AML-193 (cell line): ENCODE measurements at regions not wholly inside any gene's neighbourhood (a gene's known extent, or its start where the extent isn't known, plus 50 kb on each side); places are given as distances from the start of the nearest gene placed in this dataset.
"Not testable (repeated sequence)": the region's sequence is repeated elsewhere in the genome, so short reads cannot be mapped to it uniquely, and the experiment has no call there.

Experiments used
- DNase-seq, 2 experiments: peaks; one replicate each; lab custom pipeline; 2025; lab: John Stamatoyannopoulos, UW

DNA sequence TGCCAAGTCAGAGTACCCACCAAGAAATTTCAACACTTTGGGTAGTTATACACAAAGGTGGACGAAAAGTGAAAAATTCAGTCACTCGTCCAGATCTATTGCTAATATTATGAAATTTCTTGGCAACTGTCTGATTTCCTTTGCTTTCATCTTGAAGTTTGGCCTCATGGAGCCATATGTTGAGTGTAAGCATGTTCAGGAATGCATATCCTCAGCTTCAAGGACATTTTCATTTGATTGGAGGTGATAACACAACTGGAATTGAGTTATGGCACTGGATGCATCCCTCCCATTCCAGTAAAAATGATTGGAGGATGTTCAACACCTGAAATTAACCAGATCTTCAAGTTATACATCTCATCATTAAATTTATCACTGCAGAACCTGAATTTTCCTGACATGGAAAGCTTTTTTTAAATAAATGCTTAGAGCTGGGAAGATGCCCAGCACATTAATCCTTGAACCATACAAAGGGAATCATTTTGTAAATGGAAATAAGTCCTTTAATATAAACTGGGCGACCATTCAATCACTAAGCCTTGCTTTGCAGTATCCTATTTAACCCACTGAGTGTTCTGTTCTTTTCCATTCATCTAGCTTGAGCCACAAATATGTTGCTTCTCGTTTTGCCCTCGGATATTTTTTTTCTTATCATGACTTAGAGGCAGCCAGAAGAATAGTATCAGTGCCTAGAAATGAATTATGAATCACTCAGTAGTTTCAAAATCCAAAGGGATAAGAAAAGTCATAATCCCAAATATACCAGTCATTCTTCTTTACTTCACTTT, 273.7 kb upstream of the PIK3R1 start:
- no peak for DNase-seq

DNA sequence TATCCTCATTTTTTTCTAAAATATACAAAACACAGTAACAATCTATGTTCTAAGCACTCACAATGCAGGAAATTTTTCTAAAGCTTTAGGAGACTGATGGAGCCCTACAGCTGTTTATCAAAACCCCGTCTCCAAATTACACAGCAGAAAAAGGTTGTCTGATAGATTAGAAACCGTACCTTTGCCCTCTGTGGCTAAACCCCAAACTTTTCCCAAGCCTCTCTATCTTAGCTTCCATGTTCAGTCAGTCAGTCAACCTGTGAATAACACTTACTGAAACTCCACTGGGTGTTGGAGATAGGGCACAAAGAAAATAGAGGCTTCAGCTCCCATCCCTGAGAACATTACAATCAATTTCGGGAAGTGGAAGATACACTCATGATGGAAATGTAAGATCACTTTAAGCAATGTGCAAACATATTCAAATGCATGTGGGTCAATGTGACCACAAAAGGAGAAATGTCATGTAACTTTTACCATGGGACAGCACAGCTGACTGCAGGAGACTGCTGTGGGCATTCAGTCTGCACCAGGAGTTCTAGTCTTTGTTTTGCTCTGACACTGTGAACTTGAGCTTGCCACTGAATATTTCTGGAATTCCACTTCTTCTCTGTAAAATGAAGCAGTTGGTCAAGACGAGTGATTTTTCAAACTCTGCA, 279.5 kb upstream of the PIK3R1 start:
- DNase-seq, result no peak

GRCh38 chr5:67934976-67935375, 280.6 kb upstream of the PIK3R1 start:
- DNase-seq, result no peak

GRCh38 chr5:67925511-67925910, 290.0 kb upstream of the PIK3R1 start:
- no peak for DNase-seq

- no peak for DNase-seq
These were observed 294.5 kb upstream of the PIK3R1 start for GRCh38 chr5:67921004-67921601.

DNA sequence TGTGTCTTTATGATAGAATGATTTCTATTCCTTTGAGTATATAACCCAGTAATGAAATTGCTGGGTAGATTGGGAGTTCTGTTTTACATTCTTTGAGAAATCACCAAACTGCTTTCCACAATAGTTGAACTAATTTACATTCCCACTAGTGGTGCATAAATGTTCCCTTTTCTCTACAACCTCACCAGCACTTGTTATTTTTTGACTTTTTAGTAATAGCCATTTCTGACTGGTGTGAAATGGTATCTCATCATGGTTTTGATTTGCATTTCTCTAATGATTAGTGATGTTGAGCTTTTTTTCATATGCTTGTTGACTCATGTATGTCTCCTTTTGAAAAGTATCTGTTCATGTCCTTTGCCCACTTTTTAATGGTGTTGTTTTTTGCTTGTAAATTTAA, 296.0 kb upstream of the PIK3R1 start:
- DNase-seq, result not testable (repeated sequence)

DNA sequence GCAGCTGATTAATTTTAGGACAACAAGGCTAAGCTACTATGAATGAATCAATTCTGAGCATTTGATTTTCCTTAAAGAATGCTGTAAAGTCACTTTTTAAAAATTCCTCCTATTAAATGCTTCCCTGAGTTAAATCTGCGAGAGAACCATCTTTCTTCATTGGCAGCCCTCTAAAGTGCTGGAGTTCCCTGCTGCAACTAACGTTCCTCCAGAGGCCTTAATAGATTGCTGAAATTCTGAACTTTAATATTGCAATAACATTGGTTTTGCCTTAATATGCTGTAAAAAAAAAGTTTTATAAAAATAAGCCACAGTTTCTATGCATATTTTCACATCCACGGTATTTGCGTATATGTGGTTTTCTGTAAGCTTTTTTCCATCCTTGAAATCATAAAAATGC, 298.0 kb upstream of the PIK3R1 start:
- no peak for DNase-seq

DNA sequence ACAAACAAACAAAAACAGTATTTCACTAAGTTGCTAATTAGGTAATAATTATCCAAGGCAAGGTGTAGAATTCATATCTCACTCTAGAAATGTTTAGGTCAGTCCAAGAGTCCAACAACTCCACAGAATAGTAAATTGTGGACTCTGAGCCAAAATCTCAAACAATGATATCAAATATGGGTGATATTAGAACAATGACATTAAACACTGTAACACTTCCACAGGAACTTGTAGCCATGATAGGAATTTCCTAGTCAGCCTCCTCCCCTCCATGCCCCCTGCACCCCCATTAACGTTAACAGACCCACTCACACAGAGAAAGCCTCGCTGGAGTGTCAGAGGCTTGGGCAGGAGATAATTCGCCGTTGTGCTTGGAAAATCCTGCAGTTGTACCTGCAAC, 305.0 kb upstream of the PIK3R1 start:
- no peak for DNase-seq

DNA sequence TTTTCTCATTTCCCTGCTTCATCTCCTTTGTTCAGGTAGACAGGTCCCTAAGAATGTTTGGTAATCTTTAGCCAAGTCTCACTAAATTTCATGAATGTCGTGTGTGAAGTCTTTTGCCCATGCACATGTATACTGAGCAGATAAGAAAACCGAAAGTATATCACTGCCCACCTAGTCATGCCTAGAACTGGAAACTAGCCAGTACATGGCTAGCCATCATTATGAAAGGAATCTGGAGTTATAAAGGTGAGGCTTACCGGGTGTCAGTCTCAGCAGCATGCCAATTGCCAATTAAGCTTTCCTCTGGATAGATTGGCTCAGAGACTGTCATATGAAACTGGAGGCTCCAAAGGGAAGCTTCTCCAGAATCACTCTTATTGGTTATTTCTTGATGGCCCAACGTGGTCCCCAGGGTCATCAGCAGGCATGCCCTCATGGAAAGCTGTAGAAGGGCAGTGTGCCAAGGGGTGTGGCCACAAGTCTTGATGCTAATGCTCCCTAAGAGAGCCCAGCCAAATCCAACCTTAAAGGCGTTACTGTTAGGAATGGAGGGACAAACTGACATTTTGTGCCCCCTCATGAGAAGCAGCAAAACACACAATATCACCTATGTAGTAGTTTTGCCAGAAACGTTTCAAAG, 307.3 kb upstream of the PIK3R1 start:
- no peak for DNase-seq

DNA sequence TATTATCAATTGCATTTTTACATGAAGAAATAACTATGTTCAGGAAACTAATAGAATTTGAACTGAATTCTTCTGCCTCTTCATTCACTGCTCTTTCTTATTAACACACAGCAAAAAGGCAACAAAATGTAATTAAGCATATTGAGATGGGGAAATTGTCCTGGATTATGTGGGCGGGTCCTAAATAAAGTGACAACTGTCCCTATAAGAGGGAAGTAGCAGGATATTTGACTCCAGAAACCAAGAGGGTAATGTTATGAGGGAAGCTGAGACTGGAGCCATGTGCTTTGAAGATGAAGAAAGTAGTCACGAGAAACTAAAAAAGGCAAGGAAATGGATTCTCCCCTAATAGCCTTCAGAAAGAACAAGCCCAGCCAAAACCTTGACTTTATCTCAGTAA, 311.2 kb upstream of the PIK3R1 start:
- DNase-seq, result no peak

DNA sequence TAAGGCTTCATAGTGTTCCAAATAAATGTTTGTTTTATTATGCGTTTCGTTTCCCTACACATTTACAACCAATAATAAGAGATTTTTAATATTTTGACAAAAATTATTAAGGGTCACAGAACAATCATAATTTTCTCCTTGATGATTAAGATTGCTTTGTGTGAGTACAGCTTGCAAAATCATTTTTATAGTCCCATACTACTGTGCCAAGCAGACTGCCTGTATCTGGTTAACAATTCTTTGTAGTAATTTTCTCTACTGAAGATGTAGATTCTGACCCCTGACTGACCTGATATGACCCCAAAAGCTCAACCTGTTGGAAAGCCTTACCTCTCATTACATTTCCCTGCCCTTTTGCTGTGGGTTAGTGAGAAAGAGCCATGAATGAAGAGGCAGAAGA, 311.9 kb upstream of the PIK3R1 start:
- DNase-seq, result no peak

- no peak for DNase-seq
These were observed 312.4 kb upstream of the PIK3R1 start for GRCh38 chr5:67903121-67903520.

DNA sequence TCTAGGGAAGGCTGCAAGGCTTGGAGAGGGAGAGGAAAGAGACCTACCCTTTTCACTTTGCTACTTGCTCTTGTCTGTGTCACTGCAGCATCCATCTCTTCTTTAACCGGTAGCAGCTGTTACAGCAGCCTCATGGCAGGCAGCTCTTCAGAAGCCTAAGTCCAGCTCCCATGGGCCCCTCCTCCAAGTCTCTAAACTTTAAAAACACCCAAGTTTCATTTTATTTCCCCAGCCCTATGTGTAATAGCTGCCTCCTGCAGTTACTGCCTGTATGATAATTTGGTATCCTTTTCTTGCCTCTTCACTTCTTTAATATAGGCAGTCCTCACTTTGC, 313.1 kb upstream of the PIK3R1 start:
- no peak for DNase-seq

- DNase-seq, result no peak
These were observed 313.6 kb upstream of the PIK3R1 start for GRCh38 chr5:67901814-67902496.

GRCh38 chr5:67900514-67900913, 315.0 kb upstream of the PIK3R1 start:
- no peak for DNase-seq

DNA sequence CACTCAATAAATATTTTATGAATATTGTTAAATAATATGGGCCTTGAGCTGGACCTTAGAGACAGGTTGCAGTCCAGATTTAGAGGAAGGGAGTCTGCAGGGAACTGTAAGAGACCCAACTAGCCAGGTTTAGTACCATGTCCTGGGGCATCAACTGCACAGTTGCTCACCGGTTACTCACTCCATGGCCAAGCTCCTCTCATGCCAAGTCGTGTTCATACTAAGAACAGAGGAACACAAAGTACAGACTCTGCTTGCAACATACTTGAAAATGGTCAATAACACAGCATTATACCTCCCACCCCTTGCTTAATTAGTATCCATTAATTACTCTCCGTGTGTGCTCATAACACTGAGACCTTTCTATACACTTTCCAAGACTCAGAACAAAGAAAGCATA, 317.6 kb upstream of the PIK3R1 start:
- DNase-seq, result no peak

DNA sequence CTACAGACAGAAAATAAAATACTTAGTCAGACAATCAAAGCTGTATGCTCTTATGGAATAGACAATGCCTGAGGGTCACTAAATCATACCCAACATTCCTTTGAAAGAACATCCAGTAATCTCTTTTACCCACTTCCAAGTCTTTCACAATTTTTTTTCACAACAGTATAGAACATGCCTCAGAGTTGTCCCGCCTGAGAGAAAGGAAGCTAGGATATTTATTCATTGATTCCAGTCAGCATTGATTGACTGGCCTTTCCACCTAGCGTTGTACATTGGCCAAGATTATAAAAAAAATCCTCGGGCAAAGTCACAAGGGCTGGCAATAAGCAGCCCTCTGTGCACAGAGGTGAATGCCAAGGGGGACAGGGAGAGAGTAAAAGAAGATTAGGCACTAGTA, 318.1 kb upstream of the PIK3R1 start:
- no peak for DNase-seq

- peak; percentile 22 to 34 for DNase-seq
These were observed 318.6 kb upstream of the PIK3R1 start for GRCh38 chr5:67896930-67897313.

GRCh38 chr5:67896311-67896929, 319.1 kb upstream of the PIK3R1 start:
- peak; percentile 22 to 34 for DNase-seq

DNA sequence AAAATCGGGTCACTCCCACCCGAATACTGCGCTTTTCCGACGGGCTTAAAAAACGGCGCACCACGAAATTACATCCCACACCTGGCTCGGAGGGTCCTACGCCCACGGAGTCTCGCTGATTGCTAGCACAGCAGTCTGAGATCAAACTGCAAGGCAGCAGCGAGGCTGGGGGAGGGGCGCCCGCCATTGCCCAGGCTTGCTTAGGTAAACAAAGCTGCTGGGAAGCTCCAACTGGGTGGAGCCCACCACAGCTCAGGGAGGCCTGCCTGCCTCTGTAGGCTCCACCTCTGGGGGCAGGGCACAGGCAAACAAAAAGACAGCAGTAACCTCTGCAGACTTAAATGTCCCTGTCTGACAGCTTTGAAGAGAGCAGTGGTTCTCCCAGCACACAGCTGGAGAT, 325.7 kb upstream of the PIK3R1 start:
- DNase-seq, result not testable (repeated sequence)

GRCh38 chr5:67887748-67888161, 327.8 kb upstream of the PIK3R1 start:
- DNase-seq, result peak; percentile 74

DNA sequence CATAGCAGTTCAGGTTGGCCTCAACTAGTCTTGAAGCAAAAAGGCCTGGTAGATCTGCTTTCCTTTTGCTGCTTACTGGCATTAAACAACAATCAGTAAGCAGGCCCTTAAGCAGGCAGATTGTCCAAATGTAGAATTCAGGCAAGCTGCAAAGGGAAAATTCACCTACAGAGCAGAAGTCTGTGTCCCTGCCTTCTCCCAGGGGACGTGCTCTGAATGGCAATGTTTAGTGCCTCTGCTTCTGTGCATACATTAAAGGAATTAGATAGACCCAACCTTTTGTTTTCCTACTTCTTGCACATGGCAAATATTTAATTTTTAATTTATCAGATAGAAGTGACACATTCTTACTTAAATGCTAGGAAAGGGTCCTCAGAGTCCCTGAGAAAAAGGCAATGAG, 328.8 kb upstream of the PIK3R1 start:
- no peak for DNase-seq
